ENCODE measurements at regions not wholly inside any gene's neighbourhood (a gene's known extent, or its start where the extent isn't known, plus 50 kb on each side); places are given as distances from the start of the nearest gene placed in this dataset.

GRCh38 chr13:66117563-66117962 is 1112.6 kb downstream of the PCDH9 start:
- DNase-seq = no peak
- Histone ChIP-seq H3K9me3 (replicated peaks; ENCODE audit: control insufficient read depth, low read depth, low read length) (no peaks in the 10 kb centered on the region), H3K27me3 (ENCODE audit: control insufficient read depth, insufficient read depth, low read length) (no peaks in the 10 kb centered on the region), H3K4me1 (ENCODE audit: control insufficient read depth, insufficient read depth, low read length) (no peaks in the 10 kb centered on the region), H3K4me3 (ENCODE audit: low read length) (no peak overlapping the region), H3K27ac (ENCODE audit: low read length) (no peak overlapping the region), H3K36me3 (ENCODE audit: control insufficient read depth, insufficient read depth, low read length) (no peaks in the 10 kb centered on the region)
- no CpG with 5 or more reads among the region's 4 CpGs for WGBS (ENCODE audit: insufficient coverage)

GRCh38 chr13:66113882-66114526 is 1116.1 kb downstream of the PCDH9 start:
- no peaks in the 10 kb centered on the region for H3K27me3 ChIP-seq (ENCODE audit: control insufficient read depth, insufficient read depth, low read length)
- no peak overlapping the region for H3K4me3 ChIP-seq (ENCODE audit: low read length)
- WGBS (ENCODE audit: insufficient coverage) = 83% methylated on average over 1 of the region's 5 CpGs
- no peaks in the 10 kb centered on the region for H3K9me3 ChIP-seq (replicated peaks; ENCODE audit: control insufficient read depth, low read depth, low read length)
- peak; percentile 5 for DNase-seq
- no peak overlapping the region for H3K27ac ChIP-seq (ENCODE audit: low read length)
- H3K4me1 ChIP-seq (ENCODE audit: control insufficient read depth, insufficient read depth, low read length) = no peaks in the 10 kb centered on the region
- no peaks in the 10 kb centered on the region for H3K36me3 ChIP-seq (ENCODE audit: control insufficient read depth, insufficient read depth, low read length)

- Histone ChIP-seq H3K27ac (ENCODE audit: low read length) (no peak overlapping the region), H3K36me3 (ENCODE audit: control insufficient read depth, insufficient read depth, low read length) (no peaks in the 10 kb centered on the region), H3K4me3 (ENCODE audit: low read length) (no peak overlapping the region), H3K9me3 (replicated peaks; ENCODE audit: control insufficient read depth, low read depth, low read length) (no peaks in the 10 kb centered on the region), H3K4me1 (ENCODE audit: control insufficient read depth, insufficient read depth, low read length) (no peaks in the 10 kb centered on the region), H3K27me3 (ENCODE audit: control insufficient read depth, insufficient read depth, low read length) (no peaks in the 10 kb centered on the region)
- DNase-seq = no peak
These were observed 1118.5 kb downstream of the PCDH9 start for GRCh38 chr13:66111628-66112027.

- WGBS (ENCODE audit: insufficient coverage) = no CpG with 5 or more reads among the region's 2 CpGs
- DNase-seq = no peak
- Histone ChIP-seq H3K27ac (ENCODE audit: low read length) (no peak overlapping the region), H3K36me3 (ENCODE audit: control insufficient read depth, insufficient read depth, low read length) (no peaks in the 10 kb centered on the region), H3K9me3 (replicated peaks; ENCODE audit: control insufficient read depth, low read depth, low read length) (no peaks in the 10 kb centered on the region), H3K27me3 (ENCODE audit: control insufficient read depth, insufficient read depth, low read length) (no peaks in the 10 kb centered on the region), H3K4me1 (ENCODE audit: control insufficient read depth, insufficient read depth, low read length) (no peaks in the 10 kb centered on the region), H3K4me3 (ENCODE audit: low read length) (no peak overlapping the region)
These were observed 1123.9 kb downstream of the PCDH9 start for GRCh38 chr13:66106246-66106645.

- Histone ChIP-seq H3K36me3 (ENCODE audit: control insufficient read depth, insufficient read depth, low read length) (no peaks in the 10 kb centered on the region), H3K9me3 (replicated peaks; ENCODE audit: control insufficient read depth, low read depth, low read length) (no peaks in the 10 kb centered on the region), H3K4me1 (ENCODE audit: control insufficient read depth, insufficient read depth, low read length) (no peaks in the 10 kb centered on the region), H3K27me3 (ENCODE audit: control insufficient read depth, insufficient read depth, low read length) (no peaks in the 10 kb centered on the region), H3K27ac (ENCODE audit: low read length) (no peak overlapping the region), H3K4me3 (ENCODE audit: low read length) (no peak overlapping the region)
- no CpG with 5 or more reads among the region's 3 CpGs for WGBS (ENCODE audit: insufficient coverage)
- no peak for DNase-seq
These were observed 1127.3 kb downstream of the PCDH9 start for GRCh38 chr13:66102864-66103263.

- 81% methylated on average over 4 of the region's 10 CpGs for WGBS (ENCODE audit: insufficient coverage)
- no peak for DNase-seq
- H3K27me3 ChIP-seq (ENCODE audit: control insufficient read depth, insufficient read depth, low read length) = no peaks in the 10 kb centered on the region
- H3K27ac ChIP-seq (ENCODE audit: low read length) = no peak overlapping the region
- no peak overlapping the region for H3K4me3 ChIP-seq (ENCODE audit: low read length)
- H3K36me3 ChIP-seq (ENCODE audit: control insufficient read depth, insufficient read depth, low read length) = no peaks in the 10 kb centered on the region
- no peaks in the 10 kb centered on the region for H3K9me3 ChIP-seq (replicated peaks; ENCODE audit: control insufficient read depth, low read depth, low read length)
- no peaks in the 10 kb centered on the region for H3K4me1 ChIP-seq (ENCODE audit: control insufficient read depth, insufficient read depth, low read length)
These were observed 1130.3 kb downstream of the PCDH9 start for GRCh38 chr13:66099825-66100224.

- Histone ChIP-seq H3K4me1 (ENCODE audit: control insufficient read depth, insufficient read depth, low read length) (no peaks in the 10 kb centered on the region), H3K27me3 (ENCODE audit: control insufficient read depth, insufficient read depth, low read length) (no peaks in the 10 kb centered on the region), H3K27ac (ENCODE audit: low read length) (no peak overlapping the region), H3K4me3 (ENCODE audit: low read length) (no peak overlapping the region), H3K36me3 (ENCODE audit: control insufficient read depth, insufficient read depth, low read length) (no peaks in the 10 kb centered on the region), H3K9me3 (replicated peaks; ENCODE audit: control insufficient read depth, low read depth, low read length) (no peaks in the 10 kb centered on the region)
- WGBS (ENCODE audit: insufficient coverage) = 81% methylated on average over 2 of the region's 3 CpGs
- no peak for DNase-seq
These were observed 1131.1 kb downstream of the PCDH9 start for GRCh38 chr13:66098931-66099628.

- Histone ChIP-seq H3K27ac (ENCODE audit: low read length) (no peak overlapping the region), H3K27me3 (ENCODE audit: control insufficient read depth, insufficient read depth, low read length) (no peaks in the 10 kb centered on the region), H3K36me3 (ENCODE audit: control insufficient read depth, insufficient read depth, low read length) (no peaks in the 10 kb centered on the region), H3K4me3 (ENCODE audit: low read length) (no peak overlapping the region), H3K4me1 (ENCODE audit: control insufficient read depth, insufficient read depth, low read length) (no peaks in the 10 kb centered on the region), H3K9me3 (replicated peaks; ENCODE audit: control insufficient read depth, low read depth, low read length) (no peaks in the 10 kb centered on the region)
- DNase-seq = no peak
- no CpG with 5 or more reads among the region's 1 CpG for WGBS (ENCODE audit: insufficient coverage)
These were observed 1140.4 kb downstream of the PCDH9 start for GRCh38 chr13:66089711-66090110.

- Histone ChIP-seq H3K4me3 (ENCODE audit: low read length) (no peak overlapping the region), H3K27ac (ENCODE audit: low read length) (no peak overlapping the region), H3K36me3 (ENCODE audit: control insufficient read depth, insufficient read depth, low read length) (no peaks in the 10 kb centered on the region), H3K9me3 (replicated peaks; ENCODE audit: control insufficient read depth, low read depth, low read length) (no peaks in the 10 kb centered on the region), H3K27me3 (ENCODE audit: control insufficient read depth, insufficient read depth, low read length) (no peaks in the 10 kb centered on the region), H3K4me1 (ENCODE audit: control insufficient read depth, insufficient read depth, low read length) (no peaks in the 10 kb centered on the region)
- peak; percentile 25 for DNase-seq
- WGBS (ENCODE audit: insufficient coverage) = no CpG with 5 or more reads among the region's 2 CpGs
These were observed 1142.8 kb downstream of the PCDH9 start for GRCh38 chr13:66087269-66087710.

- Histone ChIP-seq H3K4me1 (ENCODE audit: control insufficient read depth, insufficient read depth, low read length) (no peaks in the 10 kb centered on the region), H3K36me3 (ENCODE audit: control insufficient read depth, insufficient read depth, low read length) (no peaks in the 10 kb centered on the region), H3K27me3 (ENCODE audit: control insufficient read depth, insufficient read depth, low read length) (no peaks in the 10 kb centered on the region), H3K9me3 (replicated peaks; ENCODE audit: control insufficient read depth, low read depth, low read length) (no peaks in the 10 kb centered on the region), H3K4me3 (ENCODE audit: low read length) (no peak overlapping the region), H3K27ac (ENCODE audit: low read length) (no peak overlapping the region)
- no peak for DNase-seq
These were observed 1152.9 kb downstream of the PCDH9 start for GRCh38 chr13:66077132-66077689.
